NCI-H2081 treated with DMSO at 0.1 percent for 48 hours (cell line): ENCODE measurements at regions not wholly inside any gene's neighbourhood (a gene's known extent, or its start where the extent isn't known, plus 50 kb on each side); places are given as distances from the start of the nearest gene placed in this dataset.
"Not testable (repeated sequence)": the region's sequence is repeated elsewhere in the genome, so short reads cannot be mapped to it uniquely, and the experiment has no call there.

Source experiments
- DNase-seq: peaks from one replicate; lab custom pipeline; 2025; lab: John Stamatoyannopoulos, UW

DNA sequence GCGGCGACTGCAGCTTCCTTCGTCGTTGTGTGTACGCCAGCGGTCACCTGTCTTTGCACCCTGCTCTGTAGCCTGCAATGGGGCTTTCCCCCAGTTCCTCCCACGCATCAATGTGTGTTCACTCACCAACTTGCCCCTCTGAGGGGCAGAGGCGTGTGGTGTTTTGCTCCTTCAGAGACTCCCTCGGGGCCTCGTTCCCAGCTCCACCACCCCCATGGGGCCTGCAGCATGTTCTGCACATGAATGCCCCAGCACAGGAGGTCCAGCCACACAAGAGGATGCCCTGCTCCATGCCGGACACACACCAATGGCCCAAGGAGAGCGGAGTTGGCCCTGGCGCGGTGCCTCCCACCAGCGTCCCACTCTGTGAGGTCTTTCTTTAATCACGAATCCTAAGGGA, 196.8 kb downstream of the BANP start:
- DNase-seq = not testable (repeated sequence)

DNA sequence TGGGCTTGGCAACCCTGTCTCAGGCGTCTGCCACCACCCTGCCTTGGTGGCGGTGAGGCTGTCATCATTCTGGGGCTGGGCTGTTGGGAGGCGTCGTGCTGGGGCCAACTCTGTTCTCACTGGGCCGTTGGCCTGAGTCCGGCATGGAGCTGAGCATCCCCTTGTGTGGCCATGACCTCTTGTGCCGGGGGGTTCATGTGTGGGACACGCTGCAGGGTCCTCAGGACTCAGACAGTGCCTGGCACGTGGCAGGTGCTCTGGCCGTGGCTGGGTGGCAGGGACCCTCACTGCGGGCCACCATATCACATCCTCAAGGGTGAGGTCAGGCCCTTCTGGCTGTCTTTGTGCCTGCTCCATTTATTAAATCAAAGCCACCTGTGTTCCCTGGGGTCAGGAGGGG, 197.4 kb downstream of the BANP start:
- not testable (repeated sequence) for DNase-seq

DNA sequence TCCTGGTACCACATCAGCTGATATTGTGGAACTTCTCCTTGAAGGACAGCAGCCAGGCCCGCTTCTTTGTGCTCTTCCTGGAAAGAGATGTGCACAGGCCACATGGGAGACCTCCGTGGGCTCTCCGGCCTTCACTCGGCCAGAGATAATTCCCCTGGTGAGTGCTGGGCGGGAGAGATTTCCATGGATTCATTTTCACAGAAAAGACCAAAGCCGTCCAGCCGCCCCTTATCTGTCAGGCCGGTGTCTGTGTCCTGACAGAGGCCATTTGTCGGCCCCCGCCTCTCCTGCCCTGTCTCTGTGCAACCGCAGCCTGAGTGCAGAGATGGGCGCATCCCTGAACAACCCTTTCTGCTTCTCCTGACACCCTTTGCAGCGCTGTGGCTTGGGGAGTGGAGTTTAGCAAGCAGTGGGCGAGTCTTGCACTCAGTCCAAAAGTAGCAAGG, 197.9 kb downstream of the BANP start:
- DNase-seq = not testable (repeated sequence)

DNA sequence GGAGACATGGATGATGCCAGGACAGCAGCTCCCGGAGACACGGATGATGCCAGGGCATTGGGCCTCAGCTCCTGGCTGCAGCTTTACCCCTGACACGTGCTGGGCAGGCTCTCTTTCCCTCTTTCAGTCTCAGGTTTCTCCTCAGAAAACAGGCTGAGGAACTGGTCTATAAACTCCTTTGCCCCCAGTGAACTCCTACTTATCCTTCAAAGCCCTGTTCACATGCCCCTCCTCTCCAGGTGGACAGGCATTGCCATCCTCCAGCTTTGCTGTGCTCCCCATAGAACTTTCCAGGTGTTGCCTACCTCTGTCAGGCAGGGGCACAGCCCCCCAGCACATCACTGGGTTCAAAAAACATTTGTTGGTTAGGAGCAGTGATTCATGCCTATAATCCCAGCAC, 198.4 kb downstream of the BANP start:
- not testable (repeated sequence) for DNase-seq

DNA sequence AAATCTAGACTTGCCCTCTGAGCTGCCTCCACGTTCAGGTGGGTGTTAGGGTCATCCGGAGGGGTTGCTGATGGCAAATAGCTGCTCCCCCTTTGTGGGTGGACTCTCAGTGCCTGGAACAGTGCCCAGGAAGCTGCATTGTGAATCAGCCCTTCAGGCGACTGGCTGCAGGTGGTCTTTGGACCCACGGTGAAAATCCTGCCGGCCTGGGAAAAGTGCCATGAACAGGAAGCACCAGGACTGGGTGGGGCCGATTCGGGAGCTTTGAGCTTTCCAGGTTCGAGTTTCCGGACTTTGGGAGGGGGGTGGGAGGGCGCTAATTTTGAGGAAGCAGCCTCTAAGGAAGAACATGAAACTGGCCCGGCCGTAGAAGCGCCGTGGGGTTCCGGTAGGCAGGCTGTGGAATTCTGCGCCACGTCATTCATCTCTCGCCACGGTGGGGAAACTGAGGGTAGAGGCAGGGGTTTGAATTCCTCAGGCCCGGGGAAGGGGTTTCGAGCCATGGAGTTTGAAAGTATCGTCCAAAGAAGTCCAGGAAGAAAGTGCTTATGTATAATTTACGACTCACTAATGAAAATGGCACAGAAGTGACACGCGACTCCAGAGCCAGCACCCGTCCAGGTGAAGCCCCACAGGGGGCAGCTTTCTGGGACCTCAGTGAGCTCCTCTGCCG, 199.4 kb downstream of the BANP start:
- not testable (repeated sequence) for DNase-seq

DNA sequence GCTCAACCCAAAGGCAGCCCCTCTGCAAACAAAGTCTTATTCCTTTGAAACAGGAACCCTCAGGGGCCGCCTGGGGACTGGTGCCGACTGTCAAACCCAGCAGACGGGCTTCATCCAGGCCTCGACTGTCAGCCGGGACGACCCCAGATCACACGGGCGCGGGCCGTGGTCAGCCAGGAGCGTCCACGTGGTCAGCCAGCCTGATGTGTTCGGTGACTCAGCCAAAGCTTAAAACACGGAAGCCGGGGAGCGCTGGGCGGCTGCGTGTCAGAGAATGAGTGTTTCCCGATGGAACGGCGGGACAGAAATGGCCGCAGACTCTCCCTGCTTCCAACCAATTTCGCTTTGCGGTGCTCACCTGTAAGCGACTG, 199.9 kb downstream of the BANP start:
- DNase-seq = not testable (repeated sequence)

DNA sequence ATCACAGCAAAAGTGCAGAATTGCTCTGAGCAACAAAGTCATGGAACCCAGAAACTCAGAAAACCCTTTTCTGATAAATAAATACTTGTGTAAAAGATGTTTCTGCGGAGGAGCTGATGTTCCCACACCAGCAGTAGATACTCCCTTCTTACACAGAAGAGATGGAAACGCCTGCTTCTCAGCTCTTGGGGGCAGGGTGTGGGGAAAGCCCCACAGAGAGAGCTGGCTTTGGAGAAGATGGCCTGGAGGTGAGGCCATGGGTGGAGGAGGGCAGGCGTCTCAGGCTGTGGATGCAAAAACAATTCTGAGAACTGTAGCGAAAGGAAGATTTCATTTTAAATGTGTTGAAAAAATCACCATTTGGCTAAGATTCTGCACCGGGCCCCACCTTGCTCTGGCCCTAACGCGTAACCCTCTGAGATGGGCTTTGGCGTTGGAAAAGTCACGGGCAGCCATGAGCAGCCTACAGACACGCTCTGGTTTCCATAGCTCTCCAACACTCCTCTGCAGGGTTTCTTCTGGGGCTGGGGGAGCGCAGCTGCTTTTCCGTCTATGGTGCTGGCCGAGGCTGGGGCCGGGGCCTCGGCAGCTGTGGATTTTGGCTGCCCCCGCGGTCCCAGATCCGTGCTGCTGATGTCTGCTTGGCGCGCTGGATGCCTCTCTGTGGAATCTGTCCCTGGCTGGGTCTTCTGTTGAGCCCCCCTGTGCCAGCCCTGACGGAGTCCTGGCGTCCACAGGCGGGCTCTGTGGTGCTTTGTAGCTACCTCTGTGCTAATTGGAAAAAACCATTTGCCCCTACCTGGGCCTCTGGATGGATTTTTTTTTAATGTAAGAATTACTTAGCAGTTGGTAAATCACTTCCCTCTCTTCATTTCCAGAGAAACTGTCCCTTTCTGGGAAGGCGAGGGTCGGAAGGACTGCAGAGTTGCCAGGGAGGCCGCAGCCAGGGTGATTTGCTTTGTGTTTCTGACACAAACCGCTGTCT, 200.9 kb downstream of the BANP start:
- DNase-seq = not testable (repeated sequence)

DNA sequence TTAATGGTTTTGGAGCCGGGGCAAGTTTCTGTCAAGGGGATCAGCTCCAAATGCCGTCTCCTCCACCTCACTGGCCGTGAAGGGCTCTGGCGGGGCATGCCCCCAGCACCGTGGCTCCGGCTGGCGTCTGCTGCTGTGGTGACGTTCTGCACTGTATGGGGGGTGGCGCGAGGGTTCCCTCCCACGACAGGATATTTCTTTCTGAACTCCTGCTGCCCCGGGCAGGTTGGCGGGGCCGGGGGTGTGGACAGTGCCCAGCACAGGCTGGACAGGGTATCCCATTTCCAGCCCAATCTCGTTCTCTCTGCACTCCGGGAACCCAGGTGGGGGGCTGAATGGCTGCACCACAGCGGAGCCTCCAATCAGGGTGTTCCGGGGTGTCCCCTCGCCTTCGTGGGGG, 201.6 kb downstream of the BANP start:
- not testable (repeated sequence) for DNase-seq

DNA sequence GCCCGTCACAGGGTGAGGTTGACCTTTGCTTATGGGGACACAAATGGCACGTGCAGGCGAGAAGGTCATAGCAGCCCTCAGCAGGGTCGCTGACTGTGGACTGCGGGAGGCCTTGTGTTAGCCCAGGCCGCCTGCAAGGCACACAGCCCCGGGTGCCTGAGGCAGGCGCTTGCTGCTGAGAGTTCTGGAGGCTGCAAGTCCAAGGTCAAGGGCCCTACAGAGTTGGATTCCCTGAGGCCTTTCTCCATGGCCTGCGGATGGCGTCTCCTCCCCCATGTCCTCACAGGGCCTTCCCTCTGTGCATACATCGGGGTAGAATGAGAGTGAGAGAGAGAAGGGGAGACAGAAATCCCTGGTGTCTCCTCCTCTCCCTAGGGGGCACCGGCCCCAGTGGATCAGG, 202.3 kb downstream of the BANP start:
- DNase-seq = not testable (repeated sequence)

DNA sequence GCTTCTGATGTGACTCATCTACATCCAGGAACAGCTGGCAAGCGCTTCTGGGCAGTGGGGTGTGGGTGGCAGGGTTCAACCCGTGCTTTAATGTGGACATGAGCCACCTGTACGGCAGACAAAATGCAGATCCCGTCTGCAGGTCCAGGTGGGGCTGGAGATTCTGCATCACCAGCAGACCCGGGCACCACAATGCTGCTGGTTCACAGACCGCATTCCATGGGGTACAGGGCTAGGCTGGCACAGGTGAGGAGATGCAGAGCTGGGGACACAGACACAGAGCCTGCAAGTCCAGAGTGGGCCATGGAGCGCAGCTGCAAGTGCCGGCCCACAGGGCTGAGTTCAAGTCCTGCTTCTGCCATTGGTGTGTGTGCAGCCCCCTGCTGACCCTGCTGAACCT, 203.7 kb downstream of the BANP start:
- DNase-seq = not testable (repeated sequence)

DNA sequence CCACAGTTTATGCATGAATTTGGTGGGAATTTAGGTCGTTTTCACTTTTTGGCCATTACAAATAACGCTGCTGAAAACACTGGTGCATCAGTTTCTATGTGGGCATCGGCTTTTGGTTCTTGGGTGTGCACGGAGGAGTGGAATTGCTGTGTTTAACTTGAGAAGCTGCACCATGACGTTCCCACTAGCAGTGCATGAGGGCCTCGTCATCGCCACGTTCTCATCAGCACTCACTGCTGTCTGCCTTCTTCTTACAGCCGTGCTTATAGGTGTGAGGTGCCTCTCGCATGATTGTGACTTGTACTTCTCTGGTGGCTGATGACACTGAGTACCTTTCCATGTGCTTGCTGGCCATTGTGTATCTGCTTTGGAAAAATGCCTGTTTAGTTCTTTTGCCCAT, 204.4 kb downstream of the BANP start:
- not testable (repeated sequence) for DNase-seq

DNA sequence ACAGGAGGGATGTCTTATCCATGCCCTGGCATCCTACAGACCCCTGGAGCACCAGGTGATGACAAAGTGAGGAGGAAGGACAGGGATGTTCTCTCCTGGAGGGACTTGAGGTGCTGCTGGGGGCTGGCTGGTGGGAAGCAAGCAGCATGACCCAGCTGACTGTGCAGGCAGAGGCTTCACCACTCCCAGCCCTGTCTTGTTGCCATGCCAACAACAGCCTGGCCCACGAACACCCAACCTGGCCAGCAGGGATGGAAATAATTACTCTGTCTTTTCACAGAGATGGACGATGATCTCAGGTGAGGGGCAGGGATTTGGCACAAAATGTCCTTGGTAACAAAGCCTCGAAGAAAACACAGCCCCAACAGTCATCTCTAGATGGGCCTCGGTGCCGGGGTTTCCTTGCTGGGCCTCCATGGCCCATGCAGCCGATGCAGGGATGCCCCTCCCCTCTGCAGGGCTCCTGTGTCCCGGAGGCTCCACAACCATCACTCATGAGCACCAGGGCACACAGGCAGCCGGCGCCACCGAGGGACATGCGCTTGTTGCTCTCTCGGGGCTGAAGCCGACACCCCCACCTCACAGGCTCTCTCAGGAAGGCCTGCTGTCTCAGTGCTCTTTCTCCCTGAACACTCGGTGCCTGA, 205.5 kb downstream of the BANP start:
- DNase-seq = not testable (repeated sequence)

DNA sequence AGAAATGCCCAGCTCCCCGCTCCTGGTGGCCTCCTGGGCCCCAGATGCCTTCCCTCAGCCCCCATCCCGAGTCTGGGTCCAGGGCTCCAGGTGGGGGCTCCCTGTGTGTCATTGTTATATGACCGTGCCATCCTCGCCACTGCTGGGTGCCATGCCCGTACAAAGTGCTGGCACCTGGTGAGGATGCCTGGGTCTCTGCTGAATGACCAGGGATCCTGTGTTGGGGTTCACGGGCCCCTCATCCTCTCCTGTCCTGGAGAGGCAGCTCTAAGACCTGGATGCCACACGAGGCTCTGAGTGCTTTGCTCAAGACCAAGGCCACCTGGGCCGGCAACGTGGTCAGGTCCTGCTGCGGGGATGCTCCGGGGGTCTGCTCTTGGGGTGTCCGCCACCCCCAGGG, 206.5 kb downstream of the BANP start:
- DNase-seq = not testable (repeated sequence)

DNA sequence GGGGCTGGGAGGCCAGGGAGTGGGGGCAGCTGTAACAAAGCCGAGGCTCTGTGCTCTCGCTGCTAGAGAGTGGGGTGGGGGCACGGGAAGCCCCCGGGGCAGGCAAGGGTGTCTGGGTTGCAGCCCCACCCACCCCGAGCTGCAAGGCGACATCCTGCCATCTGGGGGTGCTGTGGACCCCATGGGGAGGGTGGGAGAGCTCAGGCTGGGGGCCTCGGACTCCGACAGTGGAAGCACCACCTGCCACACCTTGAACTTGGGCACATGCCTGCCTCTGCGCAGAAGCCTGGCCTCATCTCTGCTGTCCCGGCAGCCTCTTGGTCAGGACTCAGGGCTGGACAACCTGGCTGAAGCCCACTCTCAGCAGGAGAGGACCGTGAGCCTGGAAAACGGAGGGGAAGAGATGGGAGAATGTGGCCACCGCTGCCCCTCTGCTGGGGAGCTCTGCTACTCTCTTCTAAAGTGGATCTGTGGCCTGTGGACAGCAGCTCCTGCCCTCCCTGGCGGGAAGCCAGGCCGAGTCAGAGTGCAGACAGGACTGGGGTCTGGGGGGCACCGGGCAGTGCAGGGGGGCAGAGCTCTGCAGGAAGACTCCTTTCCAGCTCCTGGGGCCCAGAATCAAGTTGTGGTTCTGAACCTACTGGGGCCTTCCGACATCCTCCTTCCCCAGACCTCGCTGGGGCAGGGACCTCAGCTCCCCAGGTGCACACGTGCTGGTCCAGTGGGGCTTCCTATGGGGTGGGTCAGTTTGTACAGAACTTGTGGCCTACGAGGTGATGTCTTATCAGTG, 207.2 kb downstream of the BANP start:
- not testable (repeated sequence) for DNase-seq

DNA sequence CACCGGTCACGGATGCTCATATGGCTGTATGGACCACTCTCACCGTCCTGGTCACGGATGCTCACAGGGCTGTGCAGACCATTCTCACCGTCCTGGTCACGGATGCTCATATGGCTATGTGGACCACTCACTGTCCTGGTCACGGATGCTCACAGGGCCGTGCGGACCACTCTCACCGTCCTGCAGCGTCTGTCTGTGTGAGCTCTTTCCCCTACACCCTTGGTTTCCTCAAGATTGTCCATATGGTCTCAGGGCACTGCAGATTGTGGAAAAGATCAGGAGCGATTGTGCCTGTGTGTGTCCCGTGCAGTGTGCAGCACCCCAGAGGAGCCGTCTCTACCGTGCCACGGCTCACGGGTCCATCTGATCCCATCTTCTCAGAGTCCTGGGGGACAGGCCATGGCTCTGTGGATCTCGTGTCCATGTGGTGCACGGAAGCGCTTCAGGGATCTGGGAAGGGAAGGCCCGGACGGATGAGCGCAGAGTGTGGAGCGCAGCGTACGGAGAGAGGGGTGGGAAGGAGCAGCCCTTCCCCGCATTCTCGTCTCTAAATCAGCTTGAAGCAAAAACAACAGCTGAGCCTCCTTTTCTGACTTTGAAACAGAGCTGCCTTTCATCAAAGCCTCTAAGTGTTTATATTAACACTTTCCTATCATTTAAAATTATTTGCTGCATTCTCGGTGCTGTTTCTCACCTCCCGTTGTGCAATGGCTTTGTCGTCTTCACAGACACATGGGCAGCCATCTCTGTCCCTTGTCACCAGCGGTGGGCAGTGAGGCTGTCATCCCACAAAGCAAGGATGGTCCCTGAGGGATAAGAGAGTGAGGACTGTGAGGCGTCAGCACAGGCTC, 208.0 kb downstream of the BANP start:
- not testable (repeated sequence) for DNase-seq

DNA sequence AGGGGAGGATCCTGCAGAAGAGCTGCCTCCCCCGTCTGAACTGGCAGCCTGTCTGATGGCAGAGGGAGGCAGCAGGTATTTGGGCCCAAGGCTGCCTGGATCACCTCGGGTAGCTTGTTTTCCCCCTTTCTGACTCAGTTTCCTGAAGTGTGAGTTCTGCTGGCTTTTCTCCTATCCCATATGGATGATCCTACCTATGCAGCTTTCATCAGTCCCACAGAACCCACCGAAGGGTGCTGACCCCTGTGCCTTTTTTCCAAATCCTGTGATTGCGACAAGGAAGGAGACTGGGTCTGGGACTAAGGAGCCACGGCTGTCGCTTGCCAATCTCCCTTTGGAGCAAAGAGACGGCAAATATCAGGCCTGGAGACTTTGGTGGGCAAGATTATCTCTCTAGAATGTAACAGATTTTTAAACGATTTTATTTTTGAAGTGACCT, 208.7 kb downstream of the BANP start:
- DNase-seq = not testable (repeated sequence)

DNA sequence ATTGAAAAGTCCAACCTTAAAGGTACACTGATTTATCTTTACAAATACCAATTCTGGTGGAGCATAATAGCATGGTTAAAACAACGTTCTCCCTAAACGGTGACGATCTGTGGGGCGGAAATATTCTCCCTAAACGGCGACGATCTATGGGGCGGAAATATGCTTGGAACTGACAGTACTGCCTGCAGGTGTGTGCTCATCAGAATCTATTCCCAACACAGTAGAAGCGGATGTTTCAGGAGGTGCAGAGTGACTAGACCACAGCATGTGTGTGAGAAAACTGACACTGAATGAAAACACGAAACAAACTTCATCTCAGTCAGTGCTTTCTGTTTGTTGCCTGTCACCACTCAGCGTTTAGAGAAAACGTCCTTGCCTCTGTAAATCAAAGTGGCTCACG, 210.0 kb downstream of the BANP start:
- DNase-seq = not testable (repeated sequence)

DNA sequence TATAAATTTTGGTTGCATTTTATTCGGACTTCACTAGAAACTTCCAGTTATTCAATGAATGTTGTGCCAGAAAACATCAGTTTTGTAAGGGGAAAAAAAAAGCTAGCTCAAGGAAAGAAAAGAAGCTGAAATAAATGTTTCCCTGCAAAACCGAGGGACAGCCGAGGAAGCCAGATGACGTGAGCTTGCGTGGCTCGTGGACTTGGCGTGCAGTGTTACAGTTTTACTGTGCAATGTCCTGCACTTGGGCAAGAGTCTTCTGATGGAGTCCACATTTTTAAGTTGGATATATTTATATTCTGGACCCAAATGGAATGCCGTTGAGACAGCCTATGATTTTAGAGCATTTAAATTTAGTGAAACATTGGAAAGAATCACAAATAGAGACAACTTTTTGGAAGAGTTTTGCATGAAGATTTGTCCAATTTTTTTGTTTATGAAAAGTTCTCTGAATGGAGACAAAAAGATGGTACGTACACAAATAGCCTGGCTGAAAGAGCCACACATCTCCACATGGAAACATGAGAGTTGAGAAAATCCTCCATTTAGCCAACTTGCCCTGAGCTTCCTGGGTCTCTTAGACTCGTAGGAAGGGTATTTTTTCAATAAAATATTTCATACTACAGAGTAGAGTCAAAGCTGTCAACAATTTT, 210.5 kb downstream of the BANP start:
- DNase-seq = not testable (repeated sequence)

DNA sequence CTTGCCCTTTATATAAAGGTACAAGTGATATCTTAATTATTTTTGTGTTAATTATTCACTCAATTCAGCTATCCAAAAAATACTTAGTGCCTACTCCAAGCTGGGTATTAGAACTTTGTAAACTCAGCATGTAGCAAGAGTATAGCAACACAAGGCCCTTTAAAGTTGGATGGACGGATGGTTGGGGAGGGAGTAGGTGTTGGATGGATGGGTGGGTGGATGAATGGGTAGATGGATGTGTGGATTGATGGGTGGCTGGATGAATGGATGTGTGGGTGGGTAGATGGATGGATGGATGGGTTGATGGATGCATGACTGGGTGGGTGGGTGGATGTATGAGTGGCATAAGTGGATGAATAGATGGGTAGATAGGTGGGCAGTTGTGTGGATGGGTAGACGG, 211.5 kb downstream of the BANP start:
- DNase-seq = not testable (repeated sequence)
